NCI-H2196 (cell line): ENCODE measurements at regions not wholly inside any gene's neighbourhood (a gene's known extent, or its start where the extent isn't known, plus 50 kb on each side); places are given as distances from the start of the nearest gene placed in this dataset.
A peak's percentile ranks its signal among the peaks of the same experiment; 100 is the strongest.
"Not testable (repeated sequence)": the region's sequence is repeated elsewhere in the genome, so short reads cannot be mapped to it uniquely, and the experiment has no call there.

Experiments used
- DNase-seq: peaks from one replicate; lab custom pipeline; 2025; ENCODE audit not compliant: unreplicated experiment; lab: John Stamatoyannopoulos, UW

- DNase-seq: no peak
Measured at GRCh38 chr10:28354511-28354910, 51.6 kb upstream of the MPP7 start.

GRCh38 chr10:28355376-28355775 lies 52.5 kb upstream of the MPP7 start:
- no peak for DNase-seq

GRCh38 chr10:28359334-28359733 lies 56.5 kb upstream of the MPP7 start:
- DNase-seq: no peak

- no peak for DNase-seq
Measured at GRCh38 chr10:28360175-28360574, 57.3 kb upstream of the MPP7 start.

DNA sequence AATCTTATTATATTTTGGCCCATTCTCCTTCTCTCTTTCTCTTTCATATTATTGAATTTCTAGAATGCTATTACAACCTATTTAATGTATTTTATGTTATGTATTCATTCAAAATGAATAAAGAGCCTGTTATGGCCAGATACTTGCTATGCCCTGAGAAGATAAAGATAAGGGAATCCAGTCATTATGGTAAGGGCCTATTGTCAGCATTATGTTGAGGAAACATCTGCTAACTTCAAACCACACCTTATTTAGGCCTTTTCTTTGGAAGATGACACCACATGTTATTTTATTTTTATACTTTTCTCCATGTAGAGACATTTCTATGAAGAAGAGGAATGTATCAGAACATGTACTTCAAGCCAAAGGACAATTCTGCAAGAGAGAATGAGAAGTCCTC lies 60.5 kb upstream of the MPP7 start:
- DNase-seq: no peak

GRCh38 chr10:28365840-28366239 lies 63.0 kb upstream of the MPP7 start:
- DNase-seq: no peak

DNA sequence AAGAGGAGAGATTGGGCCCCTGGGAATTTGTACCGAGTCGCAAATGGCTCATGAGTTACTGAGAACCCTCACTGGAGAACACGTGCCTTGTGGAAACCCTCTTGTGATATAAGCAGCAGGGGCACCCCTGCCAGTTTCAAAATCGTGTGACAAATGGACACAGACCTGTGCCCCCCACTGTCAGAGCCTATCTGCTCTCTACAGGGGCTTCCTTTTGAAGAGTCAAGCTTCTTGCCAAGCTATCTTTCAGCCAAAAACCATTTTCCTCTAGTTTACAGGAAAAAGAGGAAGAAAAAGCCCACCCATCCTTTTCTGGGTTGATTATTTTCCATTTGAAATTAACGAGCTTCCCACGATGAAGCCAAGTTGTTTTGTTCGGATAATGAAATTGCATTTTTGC lies 64.1 kb upstream of the MPP7 start:
- no peak for DNase-seq

GRCh38 chr10:28367413-28367812 lies 64.5 kb upstream of the MPP7 start:
- no peak for DNase-seq

- DNase-seq: no peak
Measured at GRCh38 chr10:28367929-28368484, 65.1 kb upstream of the MPP7 start.

DNA sequence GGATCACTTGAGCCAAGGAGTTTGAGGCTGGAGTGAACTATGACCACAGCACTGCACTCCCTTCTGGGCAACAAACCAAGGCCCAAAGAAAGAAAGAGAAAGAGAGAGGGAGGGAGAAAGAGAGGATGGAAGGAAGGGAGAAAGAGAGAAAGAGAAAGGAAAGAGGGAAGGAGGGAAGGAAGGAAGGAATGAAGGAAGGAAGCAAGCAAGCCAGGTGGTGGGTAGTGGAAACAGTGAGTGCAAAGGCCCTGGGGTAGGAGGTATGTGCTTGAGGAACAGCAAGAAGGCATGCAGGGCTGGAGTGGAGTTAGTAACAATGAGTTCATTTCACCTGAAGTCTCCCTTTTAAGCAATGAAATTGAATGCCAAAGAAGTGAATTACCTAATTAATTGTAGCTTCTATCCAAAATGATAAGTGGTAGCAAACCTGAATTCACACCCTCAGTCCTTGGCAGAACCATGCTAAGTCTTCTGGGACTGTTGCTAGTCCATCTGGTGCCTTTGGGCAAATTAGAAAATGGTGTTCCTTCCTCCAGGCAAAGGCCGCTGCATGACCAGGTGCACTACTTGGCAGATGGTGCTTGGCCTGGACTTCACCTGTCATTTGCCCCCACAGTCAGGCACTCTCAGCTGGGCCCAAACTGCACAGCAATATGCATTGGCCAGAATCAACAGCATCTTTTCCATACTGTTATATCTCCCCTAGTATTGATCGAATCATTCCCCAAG lies 67.4 kb upstream of the MPP7 start:
- no peak for DNase-seq

GRCh38 chr10:28371638-28372037 lies 68.8 kb upstream of the MPP7 start:
- DNase-seq: not testable (repeated sequence)

DNA sequence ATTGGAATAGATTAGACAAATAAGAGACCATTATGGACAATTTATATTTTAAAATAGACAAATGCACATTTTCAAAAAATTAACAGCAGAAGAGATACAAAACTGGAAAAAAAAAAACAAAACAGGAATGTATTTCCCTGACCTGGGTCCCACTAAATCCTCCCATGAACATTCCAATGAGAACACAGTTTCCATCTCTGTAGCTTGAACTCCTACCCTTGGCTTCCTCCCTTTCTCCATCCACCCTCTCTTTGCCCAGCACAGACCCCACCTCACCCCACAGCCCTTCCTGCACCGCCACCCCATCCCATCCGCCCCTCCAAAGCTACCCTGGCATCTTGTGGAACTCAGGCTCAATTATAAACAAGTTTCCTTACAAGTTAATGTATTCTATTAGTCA lies 71.2 kb upstream of the MPP7 start:
- DNase-seq: no peak

- DNase-seq: no peak
Measured at GRCh38 chr10:28375399-28376354, 72.8 kb upstream of the MPP7 start.

DNA sequence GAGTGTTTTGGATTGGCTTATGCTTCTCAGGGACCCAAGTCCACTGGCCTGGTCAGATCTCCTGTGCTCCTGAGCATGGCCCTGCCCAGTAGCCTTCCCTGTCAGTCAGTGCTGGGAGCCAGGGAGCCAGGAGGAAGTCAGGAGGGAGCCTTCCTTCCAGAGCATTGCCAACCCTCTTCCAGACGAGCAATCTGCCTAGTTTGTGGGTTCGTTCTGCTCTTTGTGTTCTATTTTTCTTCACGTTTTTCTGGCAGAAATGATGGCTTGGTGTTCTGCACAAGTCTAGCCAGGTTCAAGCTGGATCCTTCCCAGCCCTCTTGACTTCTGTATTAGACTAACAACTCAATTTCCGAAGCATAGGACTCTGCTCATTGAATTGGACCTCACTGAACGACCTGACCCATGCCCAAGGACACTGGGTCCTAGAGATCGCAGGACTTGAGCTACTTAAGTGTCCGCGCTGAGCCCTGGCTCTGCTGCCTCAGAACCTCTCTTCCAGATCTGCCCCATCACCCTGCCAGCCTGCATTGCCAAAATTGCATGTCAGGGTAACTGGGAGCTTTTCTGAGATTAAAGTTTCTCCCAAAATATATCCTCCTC lies 76.2 kb upstream of the MPP7 start:
- no peak for DNase-seq

DNA sequence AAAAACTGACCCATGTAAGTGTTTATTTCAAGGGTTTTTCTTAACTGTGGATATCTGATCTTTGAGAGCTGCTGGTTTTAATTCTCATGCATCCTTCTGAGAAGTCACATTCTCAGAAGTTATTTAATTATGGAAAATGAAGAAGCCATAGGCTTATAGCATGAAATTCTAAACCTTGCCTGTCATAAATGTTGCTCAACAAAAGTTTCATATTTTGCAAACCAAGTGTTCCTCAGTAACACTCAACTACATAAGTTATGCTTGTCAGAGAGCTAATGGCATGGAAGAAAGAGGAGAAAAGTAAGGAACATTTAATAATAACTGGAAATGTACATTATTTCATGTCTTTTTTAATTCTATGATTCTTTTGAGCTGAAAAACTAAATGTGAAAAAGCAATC lies 78.6 kb upstream of the MPP7 start:
- DNase-seq: no peak

GRCh38 chr10:28381903-28382347 lies 79.1 kb upstream of the MPP7 start:
- peak; percentile 53 for DNase-seq

GRCh38 chr10:28382525-28383269 lies 79.8 kb upstream of the MPP7 start:
- DNase-seq: no peak

DNA sequence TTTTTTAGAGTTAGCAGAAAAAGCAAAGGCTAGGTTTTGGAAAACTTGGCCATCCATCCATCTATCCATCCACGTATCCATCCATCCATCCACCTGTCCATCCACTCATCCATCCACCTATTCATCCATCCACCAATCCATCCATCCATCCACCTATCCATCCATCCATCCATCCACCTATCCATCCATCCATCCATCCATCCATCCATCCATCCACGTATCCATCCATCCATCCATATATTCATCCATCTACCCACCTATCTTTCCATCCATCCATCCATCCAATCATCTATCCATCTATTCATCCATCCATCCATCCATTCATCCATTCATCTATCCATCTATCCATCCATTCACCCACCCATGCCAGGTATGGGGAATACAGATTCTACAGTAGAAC lies 81.7 kb upstream of the MPP7 start:
- DNase-seq: no peak

DNA sequence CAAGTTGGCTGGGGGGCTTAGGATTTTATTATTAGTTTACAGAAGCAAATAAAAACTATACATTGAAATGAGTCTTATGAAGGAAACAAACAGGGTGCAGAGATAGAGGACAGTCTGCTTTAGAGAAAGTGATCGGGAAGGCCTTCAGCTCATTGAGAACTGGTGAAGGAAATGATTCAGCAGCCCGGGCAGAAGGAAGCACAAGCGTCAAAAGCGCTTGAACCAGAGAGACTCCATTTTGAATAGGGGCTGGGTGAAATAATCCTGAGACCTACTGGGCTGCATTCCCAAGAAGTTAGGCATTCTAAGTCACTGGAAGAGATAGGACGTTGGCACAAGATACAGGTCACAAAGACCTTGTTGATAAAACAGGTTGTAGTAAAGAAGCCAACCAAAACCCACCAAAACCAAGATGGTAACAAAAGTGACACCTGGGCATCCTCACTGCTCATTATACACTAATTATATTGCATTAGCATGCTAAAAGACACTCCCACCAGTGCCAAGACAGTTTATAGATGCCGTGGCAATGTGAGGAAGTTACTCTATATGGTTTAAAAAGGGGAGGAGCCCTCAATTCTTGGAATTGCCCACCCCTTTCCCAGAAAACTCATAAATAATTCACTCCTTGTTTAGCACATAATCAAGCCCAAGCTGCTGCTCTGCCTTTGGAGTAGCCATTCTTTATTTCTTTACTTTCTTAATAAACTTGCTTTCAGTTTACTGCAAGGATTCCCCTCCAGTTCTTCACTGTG lies 83.1 kb upstream of the MPP7 start:
- no peak for DNase-seq

- DNase-seq: no peak
Measured at GRCh38 chr10:28386503-28386868, 83.6 kb upstream of the MPP7 start.
